ENCODE measurements at regions not wholly inside any gene's neighbourhood (a gene's known extent, or its start where the extent isn't known, plus 50 kb on each side); places are given as distances from the start of the nearest gene placed in this dataset.

GRCh38 chr10:32210306-32211045, 136.5 kb downstream of the EPC1 start:
- TF ChIP-seq CTCF (IDR thresholded peaks at IDR 0.05): peak in 1 of 6 experiments; percentile 30
- no peak for TF ChIP-seq POLR2A (IDR thresholded peaks at IDR 0.05)
